ENCODE measurements at regions not wholly inside any gene's neighbourhood (a gene's known extent, or its start where the extent isn't known, plus 50 kb on each side); places are given as distances from the start of the nearest gene placed in this dataset.

- TF ChIP-seq CTCF (IDR thresholded peaks at IDR 0.05; ENCODE audit: low read depth, low read length, missing input control) = no peak
- TF ChIP-seq JUND (IDR thresholded peaks at IDR 0.05) = no peak
- TF ChIP-seq SP1 (IDR thresholded peaks at IDR 0.05) = no peak
Measured at GRCh38 chr17:5877366-5877765, 192.8 kb upstream of the WSCD1 start.
